T-helper 1 cell (primary cell): ENCODE measurements at regions not wholly inside any gene's neighbourhood (a gene's known extent, or its start where the extent isn't known, plus 50 kb on each side); places are given as distances from the start of the nearest gene placed in this dataset.
"Not testable (repeated sequence)": the region's sequence is repeated elsewhere in the genome, so short reads cannot be mapped to it uniquely, and the experiment has no call there.

Experiments used
- DNase-seq, 5 donors: peaks; one replicate each; pipeline ENCODE4 v3.0.0-alpha.2; 2012 to 2020

GRCh38 chr14:106011631-106012360, 485.4 kb downstream of the TMEM121 start:
- DNase-seq = peak; percentile 57 to 86 (median 69)

- DNase-seq = not testable (repeated sequence)
Observed at GRCh38 chr14:106012361-106012725, 486.0 kb downstream of the TMEM121 start.

GRCh38 chr14:106013879-106014376, 487.5 kb downstream of the TMEM121 start:
- peak in 1 of 5 donors; percentile 81 for DNase-seq

GRCh38 chr14:106017952-106018351, 491.6 kb downstream of the TMEM121 start:
- DNase-seq = not testable (repeated sequence)

GRCh38 chr14:106021832-106022231, 495.4 kb downstream of the TMEM121 start:
- no peak for DNase-seq

- DNase-seq = peak in 1 of 5 donors; percentile 26
Observed at GRCh38 chr14:106022648-106023047, 496.3 kb downstream of the TMEM121 start.

GRCh38 chr14:106023411-106023810, 497.0 kb downstream of the TMEM121 start:
- no peak for DNase-seq

- peak in 1 of 5 donors; percentile 59 for DNase-seq
Observed at GRCh38 chr14:106024983-106025604, 498.7 kb downstream of the TMEM121 start.

- no peak for DNase-seq
Observed at GRCh38 chr14:106026026-106026425, 499.6 kb downstream of the TMEM121 start.

GRCh38 chr14:106027759-106028158, 501.4 kb downstream of the TMEM121 start:
- DNase-seq = not testable (repeated sequence)

- no peak for DNase-seq
Observed at GRCh38 chr14:106029959-106030358, 503.6 kb downstream of the TMEM121 start.

GRCh38 chr14:106037380-106037779, 511.0 kb downstream of the TMEM121 start:
- DNase-seq = no peak

GRCh38 chr14:106038263-106038662, 511.9 kb downstream of the TMEM121 start:
- DNase-seq = no peak

- peak in 4 of 5 donors; percentile 19 to 61 (median 30) for DNase-seq
Observed at GRCh38 chr14:106039400-106039799, 513.0 kb downstream of the TMEM121 start.

- DNase-seq = no peak
Observed at GRCh38 chr14:106044515-106044914, 518.1 kb downstream of the TMEM121 start.

GRCh38 chr14:106044949-106045596, 518.7 kb downstream of the TMEM121 start:
- DNase-seq = peak; percentile 56 to 78 (median 64)

GRCh38 chr14:106051796-106052195, 525.4 kb downstream of the TMEM121 start:
- peak in 1 of 5 donors; percentile 23 for DNase-seq

- DNase-seq = no peak
Observed at GRCh38 chr14:106055289-106055688, 528.9 kb downstream of the TMEM121 start.

GRCh38 chr14:106058342-106058741, 532.0 kb downstream of the TMEM121 start:
- peak in 1 of 5 donors; percentile 14 for DNase-seq

GRCh38 chr14:106060276-106060975, 534.0 kb downstream of the TMEM121 start:
- DNase-seq = no peak

GRCh38 chr14:106061877-106062500, 535.6 kb downstream of the TMEM121 start:
- peak; percentile 63 to 83 (median 73) for DNase-seq
